Panc1 (cell line): ENCODE measurements at regions not wholly inside any gene's neighbourhood (a gene's known extent, or its start where the extent isn't known, plus 50 kb on each side); places are given as distances from the start of the nearest gene placed in this dataset.

Experiments used
- ATAC-seq: fragments of 200-7000 bp; cut with Tn5 transposase; 2 replicates; pipeline ENCODE4 v1.9.1; 2020; ENCODE audit warnings: mild to moderate bottlenecking, moderate library complexity
- BruUV-seq: library from RNA; stranded (reverse); fragments of 400-500 nt; replicated peaks from 2 replicates; lab custom pipeline; 2021; lab: Mats Ljungman, UMichigan
- CTCF ChIA-PET: fragments of 300-600 bp; sonication (Branson Sonifier 250); formaldehyde crosslinking; loops from one replicate; lab custom pipeline; 2022; ENCODE audit warnings: antibody characterized with exemption; lab: Charles Lee
- POLR2A ChIA-PET: fragments of 300-600 bp; sonication (Branson Sonifier 250); formaldehyde crosslinking; loops from one replicate; lab custom pipeline; 2022; ENCODE audit warnings: antibody characterized with exemption; lab: Charles Lee
- DNase-seq: peaks from one replicate; pipeline ENCODE4 v3.0.0-alpha.2; 2010; ENCODE audit warnings: low read depth, low spot score
- H3K27ac ChIP-seq: 2 replicates; pipeline ENCODE4 v1.5.1; 2011; ENCODE audit warnings: mild to moderate bottlenecking, low read length, inconsistent platforms
- H3K27me3 ChIP-seq: fragments of 200-500 bp; sonication (Bioruptor generic); 2 replicates; pipeline ENCODE4 v1.6.0; 2014; ENCODE audit warnings: low read length, inconsistent platforms; ENCODE audit not compliant: control insufficient read depth, insufficient read depth
- H3K36me3 ChIP-seq: fragments of 200-500 bp; sonication (Bioruptor generic); 2 replicates; pipeline ENCODE4 v1.5.1; 2014; ENCODE audit warnings: inconsistent platforms, mild to moderate bottlenecking, low read length, moderate library complexity; ENCODE audit not compliant: control insufficient read depth, insufficient read depth
- H3K4me1 ChIP-seq: 2 replicates; pipeline ENCODE4 v1.5.1; 2011; ENCODE audit warnings: inconsistent platforms, mild to moderate bottlenecking, low read length, moderate library complexity; ENCODE audit not compliant: control insufficient read depth, insufficient read depth
- H3K4me3 ChIP-seq, 2 experiments: 2 replicates each; pipeline ENCODE4 v1.5.1; 2011 to 2012; ENCODE audit warnings: low read depth in 2 of 2, low read length in 2 of 2, mild to moderate bottlenecking in 2 of 2, inconsistent platforms in 1 of 2, moderate library complexity in 1 of 2
- H3K9me3 ChIP-seq: fragments of 200-500 bp; sonication (Bioruptor generic); 2 replicates; pipeline ENCODE4 v1.5.1; 2014; ENCODE audit warnings: low read depth, mild to moderate bottlenecking, inconsistent platforms, low read length, moderate library complexity; ENCODE audit not compliant: control insufficient read depth, insufficient read depth
- POLR2AphosphoS5 ChIP-seq: IDR thresholded peaks from 2 replicates; pipeline ENCODE4 v1.6.1; 2012; ENCODE audit warnings: mild to moderate bottlenecking, low read depth, low read length, moderate library complexity
- SIN3A ChIP-seq: IDR thresholded peaks from 2 replicates; pipeline ENCODE4 v1.6.1; 2012; ENCODE audit warnings: low read depth, mild to moderate bottlenecking, low read length, moderate library complexity, borderline replicate concordance; ENCODE audit not compliant: insufficient read depth
- TCF7L2 ChIP-seq: IDR thresholded peaks from 2 replicates; pipeline ENCODE4 v1.6.1; 2011; ENCODE audit warnings: mild to moderate bottlenecking, low read depth, low read length, inconsistent platforms
- in situ Hi-C: cut with HindIII; loops from 2 replicates; pipeline ENCODE4 v1.10.0; 2016; ENCODE audit warnings: low sequenced_read_pairs, low pct_unique_long_range_greater_than_20kb
- intact Hi-C: fragments of 100-400 bp; cut with micrococcal nuclease; formaldehyde crosslinking; loops from one replicate; pipeline ENCODE4 v1.10.0; 2022; ENCODE audit not compliant: unreplicated experiment
- TF ChIP-seq, protein P1 (sequence below), 2 experiments: IDR thresholded peaks; 2 replicates each; pipeline ENCODE4 v1.6.1; 2011 to 2012; ENCODE audit warnings: low read depth in 2 of 2, control low read depth in 1 of 2, low read length in 1 of 2, mild to moderate bottlenecking in 1 of 2, moderate library complexity in 1 of 2; ENCODE audit not compliant: insufficient read depth in 1 of 2
- TF ChIP-seq, protein P2 (sequence below): fragments of 450-650 bp; IDR thresholded peaks from 2 replicates; pipeline ENCODE4 v1.5.1; 2017; ENCODE audit warnings: mild to moderate bottlenecking

DNA sequence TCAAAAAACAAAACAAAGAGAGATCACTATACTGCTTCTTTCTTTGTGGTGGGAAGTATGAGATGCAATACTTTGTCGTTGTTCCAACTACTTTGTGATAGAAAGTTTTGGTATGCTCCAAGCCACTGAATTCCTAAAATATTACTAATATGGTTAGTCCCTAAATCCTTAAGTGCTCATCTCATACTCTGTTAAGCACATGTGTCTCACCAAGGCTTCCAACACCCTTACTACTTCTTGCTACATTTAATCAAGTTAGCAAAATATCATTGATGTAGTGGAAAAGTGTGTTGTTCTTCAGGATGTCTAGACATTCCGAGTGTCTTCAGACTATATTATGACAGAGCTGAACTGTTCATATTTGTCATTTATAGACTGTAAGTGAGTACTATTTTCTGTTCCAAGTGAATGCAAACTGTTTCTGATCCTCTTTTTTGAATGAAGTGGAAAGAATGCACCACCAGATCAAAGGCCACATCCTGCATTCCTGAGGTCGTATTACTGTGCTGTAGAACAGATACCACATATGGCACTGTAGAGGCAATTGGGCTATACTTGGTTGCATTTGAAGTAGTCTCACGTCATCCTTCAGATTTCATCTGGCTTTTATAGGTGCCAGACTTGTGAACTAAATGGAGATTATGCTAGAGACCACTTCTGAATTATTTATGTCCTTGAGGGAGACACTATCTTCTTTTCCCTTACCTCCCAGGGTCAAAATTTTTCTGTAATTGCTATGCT lies 298.4 kb upstream of the ZNF521 start:
- intact Hi-C loops (no loop called here), in situ Hi-C loops (no loop called here)
- no TSS peak for BruUV-seq
- ATAC-seq (no peak), DNase-seq (no peak)
- Histone ChIP-seq H3K36me3 (no peaks in the 10 kb centered on the region), H3K4me3 (no peak overlapping the region), H3K4me1 (no peaks in the 10 kb centered on the region), H3K27me3 (no peaks in the 10 kb centered on the region), H3K27ac (no peak overlapping the region), H3K9me3 (no peaks in the 10 kb centered on the region)
- TF ChIP-seq, protein P1, sequence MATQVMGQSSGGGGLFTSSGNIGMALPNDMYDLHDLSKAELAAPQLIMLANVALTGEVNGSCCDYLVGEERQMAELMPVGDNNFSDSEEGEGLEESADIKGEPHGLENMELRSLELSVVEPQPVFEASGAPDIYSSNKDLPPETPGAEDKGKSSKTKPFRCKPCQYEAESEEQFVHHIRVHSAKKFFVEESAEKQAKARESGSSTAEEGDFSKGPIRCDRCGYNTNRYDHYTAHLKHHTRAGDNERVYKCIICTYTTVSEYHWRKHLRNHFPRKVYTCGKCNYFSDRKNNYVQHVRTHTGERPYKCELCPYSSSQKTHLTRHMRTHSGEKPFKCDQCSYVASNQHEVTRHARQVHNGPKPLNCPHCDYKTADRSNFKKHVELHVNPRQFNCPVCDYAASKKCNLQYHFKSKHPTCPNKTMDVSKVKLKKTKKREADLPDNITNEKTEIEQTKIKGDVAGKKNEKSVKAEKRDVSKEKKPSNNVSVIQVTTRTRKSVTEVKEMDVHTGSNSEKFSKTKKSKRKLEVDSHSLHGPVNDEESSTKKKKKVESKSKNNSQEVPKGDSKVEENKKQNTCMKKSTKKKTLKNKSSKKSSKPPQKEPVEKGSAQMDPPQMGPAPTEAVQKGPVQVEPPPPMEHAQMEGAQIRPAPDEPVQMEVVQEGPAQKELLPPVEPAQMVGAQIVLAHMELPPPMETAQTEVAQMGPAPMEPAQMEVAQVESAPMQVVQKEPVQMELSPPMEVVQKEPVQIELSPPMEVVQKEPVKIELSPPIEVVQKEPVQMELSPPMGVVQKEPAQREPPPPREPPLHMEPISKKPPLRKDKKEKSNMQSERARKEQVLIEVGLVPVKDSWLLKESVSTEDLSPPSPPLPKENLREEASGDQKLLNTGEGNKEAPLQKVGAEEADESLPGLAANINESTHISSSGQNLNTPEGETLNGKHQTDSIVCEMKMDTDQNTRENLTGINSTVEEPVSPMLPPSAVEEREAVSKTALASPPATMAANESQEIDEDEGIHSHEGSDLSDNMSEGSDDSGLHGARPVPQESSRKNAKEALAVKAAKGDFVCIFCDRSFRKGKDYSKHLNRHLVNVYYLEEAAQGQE (IDR thresholded peaks at IDR 0.05; ENCODE audit: insufficient read depth in 1 of 2, low read depth in 2 of 2, low read length in 1 of 2), result no peak
- no peak for TF ChIP-seq TCF7L2
- TF ChIP-seq POLR2AphosphoS5, result no peak
- no peak for TF ChIP-seq SIN3A
- TF ChIP-seq, protein P2, sequence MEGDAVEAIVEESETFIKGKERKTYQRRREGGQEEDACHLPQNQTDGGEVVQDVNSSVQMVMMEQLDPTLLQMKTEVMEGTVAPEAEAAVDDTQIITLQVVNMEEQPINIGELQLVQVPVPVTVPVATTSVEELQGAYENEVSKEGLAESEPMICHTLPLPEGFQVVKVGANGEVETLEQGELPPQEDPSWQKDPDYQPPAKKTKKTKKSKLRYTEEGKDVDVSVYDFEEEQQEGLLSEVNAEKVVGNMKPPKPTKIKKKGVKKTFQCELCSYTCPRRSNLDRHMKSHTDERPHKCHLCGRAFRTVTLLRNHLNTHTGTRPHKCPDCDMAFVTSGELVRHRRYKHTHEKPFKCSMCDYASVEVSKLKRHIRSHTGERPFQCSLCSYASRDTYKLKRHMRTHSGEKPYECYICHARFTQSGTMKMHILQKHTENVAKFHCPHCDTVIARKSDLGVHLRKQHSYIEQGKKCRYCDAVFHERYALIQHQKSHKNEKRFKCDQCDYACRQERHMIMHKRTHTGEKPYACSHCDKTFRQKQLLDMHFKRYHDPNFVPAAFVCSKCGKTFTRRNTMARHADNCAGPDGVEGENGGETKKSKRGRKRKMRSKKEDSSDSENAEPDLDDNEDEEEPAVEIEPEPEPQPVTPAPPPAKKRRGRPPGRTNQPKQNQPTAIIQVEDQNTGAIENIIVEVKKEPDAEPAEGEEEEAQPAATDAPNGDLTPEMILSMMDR, result no peak
- ChIA-PET CTCF (no interaction called here), POLR2A (no interaction called here)

DNA sequence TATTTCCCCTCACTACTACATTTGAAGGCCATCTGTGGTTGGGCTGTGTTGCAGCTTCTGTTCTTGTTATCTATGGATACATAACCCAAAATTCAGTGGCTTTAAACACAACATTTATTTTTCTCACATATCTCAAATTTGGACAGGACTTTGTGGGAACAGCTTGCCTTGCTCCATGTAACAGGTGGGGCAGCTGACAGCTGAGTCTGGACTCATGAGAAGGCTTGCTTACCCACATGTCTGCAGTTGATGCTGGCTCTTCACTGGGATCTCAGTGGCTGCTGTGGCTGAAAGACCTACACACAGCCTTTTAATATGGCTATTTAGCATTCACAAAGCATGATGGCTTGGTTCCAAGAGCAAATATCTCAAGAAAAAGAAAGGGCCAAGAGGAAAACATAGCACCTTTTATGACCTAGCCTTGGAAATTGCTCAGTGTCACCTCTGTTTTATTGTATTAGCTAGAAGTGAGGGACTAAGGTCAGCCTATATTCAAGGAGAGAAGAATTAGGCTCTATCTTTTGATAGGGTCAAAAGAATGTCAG lies 296.8 kb upstream of the ZNF521 start:
- TF ChIP-seq, protein P1 (IDR thresholded peaks at IDR 0.05; ENCODE audit: insufficient read depth in 1 of 2, low read depth in 2 of 2, low read length in 1 of 2), result no peak
- TF ChIP-seq POLR2AphosphoS5 (no peak), SIN3A (no peak)
- ChIA-PET POLR2A (no interaction called here), CTCF (no interaction called here)
- no peak overlapping the region for H3K4me3 ChIP-seq
- ATAC-seq (no peak), DNase-seq (no peak)
- in situ Hi-C loops, result no loop called here
- no peaks in the 10 kb centered on the region for H3K4me1 ChIP-seq
- no peaks in the 10 kb centered on the region for H3K9me3 ChIP-seq
- no peaks in the 10 kb centered on the region for H3K36me3 ChIP-seq
- no peaks in the 10 kb centered on the region for H3K27me3 ChIP-seq
- intact Hi-C loops, result no loop called here
- BruUV-seq, result no TSS peak
- no peak overlapping the region for H3K27ac ChIP-seq
